ENCODE measurements at regions not wholly inside any gene's neighbourhood (a gene's known extent, or its start where the extent isn't known, plus 50 kb on each side); places are given as distances from the start of the nearest gene placed in this dataset.

GRCh38 chr13:75038393-75039113 is 443.4 kb downstream of the TBC1D4 start:
- no peak for DNase-seq

- DNase-seq: no peak
Measured at GRCh38 chr13:75025956-75026355, 456.0 kb downstream of the TBC1D4 start.

- DNase-seq: no peak
Measured at GRCh38 chr13:75024602-75025001, 457.4 kb downstream of the TBC1D4 start.

GRCh38 chr13:75023609-75024008 is 458.4 kb downstream of the TBC1D4 start:
- DNase-seq: no peak

GRCh38 chr13:75021151-75021550 is 460.8 kb downstream of the TBC1D4 start:
- no peak for DNase-seq

GRCh38 chr13:75016225-75016624 is 465.7 kb downstream of the TBC1D4 start:
- no peak for DNase-seq

- no peak for DNase-seq
Measured at GRCh38 chr13:75013818-75014217, 468.2 kb downstream of the TBC1D4 start.

- no peak for DNase-seq
Measured at GRCh38 chr13:75010941-75011340, 471.0 kb downstream of the TBC1D4 start.

GRCh38 chr13:75008926-75009325 is 473.0 kb downstream of the TBC1D4 start:
- DNase-seq: no peak

GRCh38 chr13:74990992-74991391 is 491.0 kb downstream of the TBC1D4 start:
- DNase-seq: no peak

- no peak for DNase-seq
Measured at GRCh38 chr13:74987124-74987690, 494.8 kb downstream of the TBC1D4 start.

- no peak for DNase-seq
Measured at GRCh38 chr13:74986609-74987008, 495.4 kb downstream of the TBC1D4 start.

- DNase-seq: no peak
Measured at GRCh38 chr13:74979703-74980102, 502.3 kb downstream of the TBC1D4 start.

GRCh38 chr13:74978591-74978990 is 503.4 kb downstream of the TBC1D4 start:
- DNase-seq: no peak

- no peak for DNase-seq
Measured at GRCh38 chr13:74977498-74977897, 504.5 kb downstream of the TBC1D4 start.

- DNase-seq: no peak
Measured at GRCh38 chr13:74975111-74975510, 506.9 kb downstream of the TBC1D4 start.

- DNase-seq: no peak
Measured at GRCh38 chr13:74973935-74974879, 507.8 kb downstream of the TBC1D4 start.

GRCh38 chr13:74969419-74969818 is 512.5 kb downstream of the TBC1D4 start:
- no peak for DNase-seq

- no peak for DNase-seq
Measured at GRCh38 chr13:74966814-74967424, 515.0 kb downstream of the TBC1D4 start.

- DNase-seq: no peak
Measured at GRCh38 chr13:74966275-74966674, 515.7 kb downstream of the TBC1D4 start.

GRCh38 chr13:74945637-74946036 is 536.3 kb downstream of the TBC1D4 start:
- DNase-seq: no peak

GRCh38 chr13:74931698-74932433 is 550.1 kb downstream of the TBC1D4 start:
- DNase-seq: no peak
